IMR-90 (cell line): ENCODE measurements at regions not wholly inside any gene's neighbourhood (a gene's known extent, or its start where the extent isn't known, plus 50 kb on each side); places are given as distances from the start of the nearest gene placed in this dataset.

ENCODE experiments used
- CTCF ChIP-seq: conservative IDR thresholded peaks from 2 replicates; pipeline ENCODE4 v1.5.1; 2012; ENCODE audit warnings: mild to moderate bottlenecking, low read depth, low read length, improper control_type of control experiment
- MXI1 ChIP-seq: IDR thresholded peaks from 2 replicates; pipeline ENCODE4 v1.6.1; 2012; ENCODE audit warnings: low read depth, mild to moderate bottlenecking, low read length, moderate library complexity, borderline replicate concordance

- no peak for TF ChIP-seq CTCF
- no peak for TF ChIP-seq MXI1
Measured at GRCh38 chr2:200222791-200223190, 83.7 kb upstream of the SPATS2L start.
